GM19239 (cell line): ENCODE measurements at regions not wholly inside any gene's neighbourhood (a gene's known extent, or its start where the extent isn't known, plus 50 kb on each side); places are given as distances from the start of the nearest gene placed in this dataset.

ENCODE experiments used
- DNase-seq: peaks from one replicate; pipeline ENCODE4 v3.0.0; 2011; ENCODE audit warnings: low spot score; ENCODE audit not compliant: insufficient read length
- FAIRE-seq: peaks from 2 replicates; lab custom pipeline; 2011; peaks lifted over from hg19 to GRCh38; lab: Jason Lieb, UNC

DNA sequence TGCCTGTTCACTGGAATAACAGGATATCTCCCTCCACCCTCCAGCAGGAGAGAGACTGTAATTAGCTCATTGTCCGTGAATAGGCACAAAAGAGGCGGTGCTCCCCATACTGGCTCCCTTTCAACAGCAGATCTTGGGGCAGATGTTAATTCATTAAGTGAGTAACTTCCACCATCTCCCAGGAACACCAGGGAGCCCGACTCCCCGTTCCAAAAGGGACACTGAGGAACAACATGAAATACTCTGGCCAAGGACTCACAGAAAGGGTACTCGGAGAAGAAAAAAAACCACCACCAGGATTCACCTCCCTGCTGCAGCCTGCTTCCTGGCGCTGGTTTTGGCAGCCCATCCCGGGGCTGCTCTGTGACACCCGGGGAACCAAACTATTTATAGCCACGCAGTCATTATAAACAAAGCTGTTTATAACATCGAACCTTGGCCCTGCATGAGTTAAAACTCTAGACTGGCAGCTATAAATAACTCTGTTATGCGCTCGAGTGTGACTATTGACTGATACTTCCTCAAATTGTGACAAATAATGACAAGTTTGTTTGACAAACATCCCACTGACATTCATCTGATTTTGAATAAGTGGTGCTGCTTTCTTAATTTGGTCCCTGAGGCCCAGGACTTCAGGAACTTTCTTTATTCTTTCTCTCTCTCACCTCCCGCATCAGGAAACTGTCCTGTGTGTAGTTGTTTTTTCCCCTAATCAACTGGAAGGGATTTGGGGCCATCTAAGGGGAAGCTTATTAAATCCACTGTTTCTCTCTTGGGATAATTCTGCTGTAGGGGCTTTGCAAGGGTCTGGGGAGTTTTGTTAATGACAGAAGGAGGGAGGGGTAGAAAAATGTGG, 521.6 kb downstream of the CD83 start:
- FAIRE-seq: no peak
- DNase-seq: no peak

DNA sequence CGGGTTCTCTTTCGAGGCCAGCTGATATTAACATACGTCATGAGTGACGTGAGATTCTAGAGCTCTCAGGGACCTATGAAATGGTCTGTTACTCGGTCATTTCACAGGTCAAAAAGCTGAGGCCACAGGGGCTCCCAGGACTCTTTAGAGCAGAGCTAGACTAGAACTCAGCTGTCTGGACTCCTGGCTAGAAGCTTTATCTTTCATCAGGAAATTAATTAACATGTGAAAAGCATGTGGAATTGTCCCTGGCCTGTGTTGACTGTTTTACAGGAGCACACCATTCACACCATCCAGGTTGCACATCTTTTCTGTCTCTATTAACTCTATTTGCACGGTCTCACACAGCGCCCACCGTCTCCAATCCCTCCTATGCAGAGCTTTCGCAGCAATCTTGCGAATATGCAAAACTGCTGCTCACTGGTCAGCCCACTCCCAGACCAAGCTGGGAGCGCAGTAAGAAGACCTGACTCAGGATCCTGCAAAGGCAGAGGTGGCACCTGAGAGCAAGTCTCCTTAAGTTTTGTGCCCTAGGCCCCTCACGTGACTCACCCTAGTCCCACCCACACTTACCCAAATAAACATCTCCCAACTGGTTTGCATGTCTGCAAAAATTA, 522.5 kb downstream of the CD83 start:
- no peak for DNase-seq
- FAIRE-seq: no peak

DNA sequence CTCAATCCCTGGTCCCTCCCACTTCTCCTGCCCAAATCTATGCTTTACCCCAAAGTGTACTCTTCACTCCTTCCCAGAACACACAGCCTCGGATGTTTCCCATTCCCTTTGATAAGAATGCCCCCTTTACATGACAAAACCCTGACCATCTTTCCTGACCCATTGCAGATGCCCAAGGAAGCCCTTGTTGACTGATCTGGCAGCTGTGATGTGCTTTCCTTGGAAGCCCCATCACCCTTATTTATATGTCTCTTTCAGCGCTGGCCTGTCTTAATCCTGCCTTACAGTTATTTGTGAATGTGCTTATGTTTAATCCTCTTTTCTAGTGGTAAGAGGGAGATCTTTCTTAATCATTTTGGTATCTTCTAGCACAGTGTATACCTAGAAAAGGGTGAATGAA, 523.1 kb downstream of the CD83 start:
- no peak for FAIRE-seq
- DNase-seq: no peak

DNA sequence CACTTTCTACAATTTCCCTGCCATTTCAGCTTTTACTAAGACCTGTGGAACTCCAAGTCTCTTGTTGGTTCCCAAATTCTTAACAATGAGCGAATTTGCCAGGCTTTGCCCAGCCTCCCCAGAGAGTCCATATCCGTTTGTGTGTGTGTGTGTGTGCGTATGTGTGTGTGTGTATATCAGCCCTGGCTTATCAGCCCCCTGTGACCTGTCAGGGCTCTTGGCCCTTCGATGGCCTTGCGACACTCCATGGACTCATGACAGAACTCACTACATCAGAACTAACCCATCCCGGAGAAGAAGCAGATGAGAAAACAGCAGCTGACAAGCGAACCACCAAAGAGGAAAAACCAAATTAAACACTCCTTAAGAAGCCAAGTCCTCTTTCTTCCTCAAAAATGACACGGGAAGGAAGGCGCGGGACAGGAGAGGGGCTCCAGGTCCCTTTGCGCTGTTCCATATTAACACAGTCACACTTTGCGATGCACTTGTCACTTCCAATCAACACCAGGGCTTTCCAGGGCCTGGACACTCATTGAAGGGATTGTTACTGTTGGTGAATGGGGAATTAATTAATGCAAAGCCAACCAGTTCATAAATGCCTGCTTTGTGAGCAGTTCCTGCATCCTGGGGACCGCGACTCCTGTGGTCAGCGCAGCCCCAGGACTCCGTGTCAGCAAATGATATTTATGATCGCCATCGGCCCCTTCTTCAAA, 524.0 kb downstream of the CD83 start:
- DNase-seq (no peak), FAIRE-seq (no peak)

DNA sequence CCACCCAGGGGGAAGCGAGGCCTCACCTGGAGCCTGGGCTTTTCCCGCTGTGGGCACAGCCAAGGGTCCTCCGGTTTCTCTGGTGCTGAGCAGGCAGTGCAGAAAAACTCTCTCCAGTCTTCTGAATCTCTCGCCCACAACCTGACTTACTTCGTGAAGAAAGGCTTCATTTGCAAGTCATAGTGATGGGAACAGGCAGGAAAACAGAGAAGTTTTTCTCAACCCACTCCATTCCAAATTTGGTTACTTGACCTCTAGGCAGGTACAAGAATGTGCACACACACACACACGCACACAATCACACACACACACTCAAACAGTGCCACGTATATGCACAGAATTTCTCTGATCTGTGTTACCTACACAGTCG, 524.5 kb downstream of the CD83 start:
- DNase-seq: no peak
- FAIRE-seq: no peak

DNA sequence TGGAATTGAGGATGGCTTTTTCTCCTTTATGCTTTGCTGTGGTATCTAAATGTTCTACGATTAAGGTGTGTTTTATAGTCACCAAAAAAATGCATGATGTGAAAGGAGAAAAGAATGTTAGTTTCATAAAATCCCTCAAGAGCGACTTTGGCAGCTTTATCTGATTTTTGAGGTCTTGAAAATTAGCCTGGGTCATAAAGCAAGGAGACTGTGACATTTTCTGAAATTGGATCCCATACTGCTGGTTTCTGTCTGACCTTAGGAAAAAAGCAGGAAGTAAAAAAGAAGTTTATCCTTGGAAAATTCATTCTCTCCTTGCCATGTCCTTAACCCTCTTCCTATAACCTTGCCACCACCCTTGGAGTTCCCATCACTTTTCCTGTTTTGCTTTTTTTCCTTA, 525.3 kb downstream of the CD83 start:
- no peak for DNase-seq
- no peak for FAIRE-seq

DNA sequence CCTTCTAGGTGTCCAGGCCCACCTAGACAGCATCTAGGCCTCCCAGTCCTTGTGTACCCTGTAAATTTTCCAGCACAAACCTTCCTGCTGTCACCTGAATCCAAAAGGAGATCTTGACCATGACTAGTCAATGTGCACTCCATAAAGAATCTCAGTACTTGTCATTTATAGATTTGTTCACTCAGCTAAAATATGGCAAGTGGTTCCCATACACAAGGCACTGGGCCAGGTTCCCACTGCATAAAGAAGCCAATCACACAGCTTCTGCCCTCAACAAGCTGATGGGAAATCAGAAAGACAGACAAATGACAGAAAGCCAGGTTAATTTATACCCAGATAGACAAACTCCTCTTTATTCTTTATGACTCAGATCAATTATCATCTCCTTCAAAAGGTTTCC, 526.8 kb downstream of the CD83 start:
- no peak for DNase-seq
- FAIRE-seq: no peak

DNA sequence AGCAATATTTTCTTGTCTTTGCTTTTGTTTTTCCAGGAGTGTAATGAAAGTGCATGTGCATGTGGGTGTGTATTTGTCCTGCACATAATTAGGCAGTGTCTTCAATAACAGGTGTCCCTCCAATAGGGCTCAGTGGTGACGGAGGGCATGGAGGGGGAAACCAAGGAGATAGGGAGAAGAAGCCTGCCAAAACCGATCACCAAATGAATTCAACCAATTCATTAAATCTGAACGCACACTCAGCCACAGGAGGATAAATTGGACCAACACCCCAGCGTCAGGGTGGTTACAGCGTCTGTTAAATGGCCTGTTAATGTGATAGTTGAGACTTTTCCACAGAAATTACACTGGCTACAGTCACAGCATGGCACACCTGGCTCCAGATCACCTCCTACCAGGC, 527.6 kb downstream of the CD83 start:
- FAIRE-seq: no peak
- no peak for DNase-seq

DNA sequence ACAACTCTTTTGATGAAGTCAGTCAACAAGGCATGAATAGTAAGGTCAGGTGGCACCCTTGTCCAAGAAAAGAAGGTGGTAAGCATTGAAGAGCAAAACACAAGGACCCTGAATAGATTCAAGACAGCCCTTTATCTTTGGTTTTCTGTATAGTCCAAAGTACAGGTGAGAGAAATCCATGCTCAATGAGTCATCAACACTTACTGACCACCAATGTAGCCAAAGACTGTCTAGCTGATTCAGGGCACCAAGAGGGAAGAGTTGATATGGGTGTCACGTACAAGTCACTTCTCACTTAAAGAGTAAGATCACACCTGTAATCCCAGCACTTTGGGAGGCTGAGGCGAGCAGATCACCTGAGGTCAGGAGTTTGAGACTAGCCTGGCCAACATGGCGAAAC, 528.3 kb downstream of the CD83 start:
- no peak for DNase-seq

DNA sequence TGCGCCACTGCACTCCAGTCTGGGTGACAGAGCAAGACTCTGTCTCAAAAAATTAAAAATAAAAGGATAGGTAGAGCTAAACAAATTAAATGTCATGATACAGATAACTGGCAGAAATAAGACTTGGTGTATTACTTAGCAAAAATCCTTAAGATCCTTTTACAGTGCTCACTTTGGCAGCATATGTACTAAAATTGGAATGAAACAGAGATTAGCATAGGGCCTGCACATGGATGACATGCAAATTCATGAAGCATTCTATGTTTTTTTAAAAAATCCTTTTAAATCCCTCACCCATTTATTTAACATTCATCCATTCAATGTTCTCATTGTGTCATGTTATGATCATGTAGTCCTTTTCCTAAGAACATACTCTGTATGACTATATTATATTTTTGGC, 528.8 kb downstream of the CD83 start:
- FAIRE-seq (no peak), DNase-seq (no peak)

More for the DNA sequence above, 528.3 kb downstream of the CD83 start:
- FAIRE-seq: peak; percentile 26

DNA sequence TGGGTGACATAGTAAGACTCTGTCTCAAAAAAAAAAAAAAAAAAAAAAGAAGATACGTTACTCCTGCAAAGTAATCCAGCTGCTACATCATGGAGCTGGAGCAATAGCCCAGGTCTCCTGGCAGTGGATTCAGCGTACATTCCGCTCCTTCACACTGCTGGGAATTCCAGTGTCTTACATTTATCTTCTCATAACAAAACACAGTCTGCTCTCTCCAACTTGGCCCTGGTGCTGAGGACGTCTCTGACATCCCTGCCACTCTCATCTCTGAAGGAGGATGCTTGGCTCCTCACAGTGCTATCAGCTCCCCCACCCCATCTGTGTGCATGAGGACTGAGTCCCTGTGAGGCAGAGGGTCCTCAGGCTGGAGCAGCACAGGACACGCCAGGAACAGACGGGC, 529.8 kb downstream of the CD83 start:
- FAIRE-seq (no peak), DNase-seq (no peak)

DNA sequence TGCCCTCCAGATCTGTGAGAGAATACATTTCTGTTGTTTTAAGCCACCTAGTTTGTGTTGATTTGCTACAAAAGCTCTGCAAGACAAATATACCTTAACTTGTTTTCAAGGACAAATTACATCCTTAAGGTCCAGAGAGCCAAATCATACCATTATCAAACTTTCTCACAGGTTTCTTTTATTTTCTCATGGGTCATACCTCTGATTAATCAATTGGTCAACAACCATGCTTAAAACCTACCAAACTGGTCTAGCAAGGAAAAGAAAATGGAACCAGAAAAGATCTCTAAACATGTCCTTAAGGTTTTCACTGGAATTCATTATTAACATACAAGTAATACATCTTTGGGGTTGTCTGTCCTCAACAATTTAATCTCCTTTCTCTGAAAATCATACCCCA, 535.0 kb downstream of the CD83 start:
- FAIRE-seq (no peak), DNase-seq (no peak)

DNA sequence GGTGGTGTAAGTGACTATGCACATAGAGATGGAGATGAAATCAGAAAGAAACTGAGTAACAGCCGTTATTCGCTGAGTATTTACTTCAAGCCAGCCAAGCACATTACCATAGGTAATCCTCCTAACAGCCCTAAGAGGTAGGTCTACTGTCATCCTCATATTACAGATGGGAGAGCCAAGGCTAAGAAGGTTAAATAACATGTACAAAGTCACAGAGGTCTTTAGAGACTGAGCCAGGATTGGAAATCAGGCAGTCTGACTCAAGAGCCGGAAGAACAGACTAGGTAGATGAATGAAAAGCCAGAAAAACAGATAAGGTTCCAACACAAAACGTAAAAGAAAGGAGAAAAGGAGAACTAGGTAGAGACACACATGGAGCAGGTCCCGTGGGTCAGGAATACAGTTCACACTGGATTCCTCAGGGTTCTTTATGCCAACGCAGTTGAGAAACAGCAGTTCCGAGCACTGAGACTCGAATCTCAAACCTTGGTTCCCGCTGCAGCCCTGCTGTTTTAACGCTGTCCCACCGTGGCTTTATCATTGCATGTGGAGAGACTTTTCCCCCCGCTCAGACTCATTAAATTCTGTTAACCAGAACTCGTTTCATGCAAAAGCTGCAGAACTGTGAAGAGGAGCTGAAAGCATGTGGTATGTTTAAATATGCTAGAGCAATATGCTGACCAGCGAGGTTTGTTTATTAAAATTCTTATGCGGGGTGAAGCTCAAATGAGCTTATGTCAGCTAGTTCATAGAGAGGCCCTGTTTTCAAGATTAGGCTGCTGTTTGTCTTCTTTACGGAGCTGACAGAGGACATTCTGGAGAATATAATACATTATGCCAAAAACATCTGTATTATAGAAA, 537.9 kb downstream of the CD83 start:
- no peak for DNase-seq
- no peak for FAIRE-seq

DNA sequence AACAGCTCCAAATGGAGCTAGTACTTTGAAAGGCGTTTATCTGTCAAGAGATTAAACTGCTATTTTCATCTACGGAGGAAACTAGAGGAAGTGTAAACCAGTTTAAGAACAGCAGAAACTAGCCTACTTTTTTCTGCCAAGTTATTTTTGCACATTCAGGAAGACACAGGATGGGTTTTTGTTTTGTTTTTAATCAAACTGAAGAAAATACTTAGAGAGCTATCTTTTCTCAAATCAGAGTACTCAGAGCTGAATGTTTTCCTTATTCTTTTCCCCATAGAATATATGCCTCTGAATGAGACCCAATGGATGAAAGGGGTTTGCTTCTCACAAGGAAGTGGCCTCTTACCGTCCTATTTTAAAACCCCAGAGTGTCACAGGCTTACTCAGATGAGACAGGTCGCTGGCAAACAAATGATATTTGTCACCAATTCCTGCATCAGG, 538.5 kb downstream of the CD83 start:
- DNase-seq (no peak), FAIRE-seq (peak; percentile 83)

DNA sequence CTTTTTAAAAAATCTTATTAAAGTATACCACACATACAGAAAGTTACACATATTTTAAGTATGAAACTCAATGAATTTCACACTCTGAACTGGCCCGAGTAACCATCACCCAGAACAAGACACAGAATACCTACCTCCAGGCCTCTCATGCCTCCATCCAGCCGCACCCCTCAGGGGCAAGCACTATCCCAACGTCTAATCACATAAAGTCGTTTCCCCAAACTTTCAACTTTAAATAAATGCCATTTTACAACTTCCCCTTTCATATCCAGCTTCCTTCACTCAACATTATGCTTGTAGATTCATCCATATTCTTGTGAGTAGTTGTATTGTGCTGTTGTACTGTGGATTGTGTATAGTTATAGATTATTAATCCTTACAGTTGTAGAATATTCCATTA, 539.1 kb downstream of the CD83 start:
- no peak for FAIRE-seq
- no peak for DNase-seq

DNA sequence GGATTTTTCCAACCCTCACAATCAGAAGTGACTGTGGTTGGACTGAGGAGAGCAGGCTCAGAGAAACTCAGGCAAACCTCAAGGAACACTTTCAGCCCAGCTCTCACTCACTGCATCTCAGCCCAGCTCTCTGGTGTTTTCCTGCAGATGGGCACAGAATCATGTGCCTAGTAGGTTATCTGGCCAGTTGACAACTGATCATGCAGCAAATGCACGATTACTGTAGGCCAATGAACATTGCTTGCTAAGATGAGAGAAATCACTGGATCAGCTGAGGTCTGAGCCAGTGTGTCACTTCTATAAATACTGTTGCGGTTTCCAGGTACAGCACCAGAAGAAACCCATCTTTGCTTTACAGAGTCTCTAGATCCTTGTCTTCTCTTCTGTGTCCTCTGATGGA, 540.5 kb downstream of the CD83 start:
- DNase-seq: no peak
- peak; percentile 31 for FAIRE-seq

DNA sequence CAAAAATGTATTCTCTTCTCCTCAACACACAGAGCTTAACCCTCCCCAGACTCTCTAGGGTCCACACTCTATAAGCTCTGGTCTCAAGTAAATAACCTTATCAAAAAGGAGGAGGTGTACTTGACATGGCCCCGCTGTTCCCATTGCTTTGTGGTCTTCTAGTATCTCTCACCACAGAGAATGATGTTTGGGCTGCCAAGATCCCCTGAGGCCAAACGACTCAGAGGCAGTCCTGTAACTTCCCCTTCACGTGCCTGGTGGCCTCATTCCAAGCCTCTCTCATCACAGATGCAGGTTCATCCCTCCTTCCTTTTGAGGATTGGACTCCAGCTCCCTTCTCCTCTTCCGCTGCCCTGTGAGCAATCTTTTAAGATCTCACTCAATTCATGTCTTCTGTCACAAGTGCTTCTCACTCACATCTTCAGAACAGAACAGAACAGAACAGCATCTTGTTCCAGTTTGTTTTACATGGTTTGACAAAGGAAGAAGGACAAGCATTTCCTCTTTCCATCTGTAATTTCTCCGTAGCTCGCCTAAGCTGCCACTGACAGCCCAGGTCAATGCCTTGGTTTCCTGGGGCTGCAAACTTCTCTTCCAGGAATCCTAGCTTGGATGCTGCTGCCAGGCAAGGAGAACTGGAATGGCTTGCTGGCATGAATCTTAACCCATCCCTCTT, 541.5 kb downstream of the CD83 start:
- DNase-seq: no peak
- no peak for FAIRE-seq

DNA sequence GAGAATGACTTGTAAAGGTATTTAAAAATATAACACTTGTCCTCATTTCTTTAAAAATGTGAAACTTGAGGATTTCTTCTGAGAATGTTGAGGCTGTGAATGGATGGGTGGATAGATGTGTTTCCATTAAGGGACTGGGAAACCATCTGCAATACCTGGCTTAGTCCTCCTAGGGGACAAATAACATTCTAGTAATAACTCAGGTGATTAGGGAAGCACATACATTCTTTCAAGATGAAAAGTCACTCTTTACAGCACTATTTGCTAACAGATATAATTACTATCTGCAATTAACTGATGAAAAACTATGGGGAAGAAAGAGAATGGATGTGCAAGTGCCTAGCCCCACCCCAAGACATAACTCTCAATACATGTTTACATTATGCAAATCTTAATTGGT, 542.3 kb downstream of the CD83 start:
- FAIRE-seq: no peak
- DNase-seq: no peak

DNA sequence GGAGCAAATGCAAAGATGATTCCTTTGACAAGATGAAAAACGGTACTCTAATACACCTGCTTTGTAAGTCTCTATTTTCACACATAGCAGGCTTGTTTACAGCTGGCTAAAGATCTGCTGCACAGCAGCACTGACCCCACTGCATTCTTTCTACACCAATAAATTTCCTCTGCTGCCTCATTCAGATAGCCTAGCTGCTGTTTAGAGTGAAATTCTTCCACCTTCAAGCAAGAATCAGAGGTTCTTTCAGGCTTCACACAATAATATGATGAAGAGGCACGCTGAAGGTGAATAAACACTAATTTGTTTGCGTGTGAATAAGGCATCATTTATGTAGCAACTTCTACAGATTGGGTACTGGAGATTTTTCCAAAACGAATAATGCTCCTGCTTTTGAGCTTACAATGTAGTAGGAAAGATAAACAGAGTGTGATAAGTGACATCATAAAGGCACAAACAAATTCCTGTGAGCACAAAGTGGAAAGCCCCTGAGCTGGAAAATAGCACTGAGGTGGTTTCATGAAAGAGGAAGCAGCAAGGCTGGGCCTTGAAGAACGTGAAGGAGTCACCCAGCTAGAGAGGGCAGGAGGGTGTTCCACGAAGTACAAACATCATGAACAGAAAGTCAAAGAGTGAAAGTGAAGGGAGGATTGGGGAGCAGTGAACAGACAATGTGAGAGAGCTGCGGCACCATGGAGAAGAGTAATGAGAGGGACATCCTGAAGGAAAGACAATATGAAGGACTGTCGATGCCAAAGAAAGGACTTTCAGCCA, 543.4 kb downstream of the CD83 start:
- FAIRE-seq (peak; percentile 91), DNase-seq (no peak)
